ENCODE measurements at regions not wholly inside any gene's neighbourhood (a gene's known extent, or its start where the extent isn't known, plus 50 kb on each side); places are given as distances from the start of the nearest gene placed in this dataset.
"Not testable (repeated sequence)": the region's sequence is repeated elsewhere in the genome, so short reads cannot be mapped to it uniquely, and the experiment has no call there.

DNA sequence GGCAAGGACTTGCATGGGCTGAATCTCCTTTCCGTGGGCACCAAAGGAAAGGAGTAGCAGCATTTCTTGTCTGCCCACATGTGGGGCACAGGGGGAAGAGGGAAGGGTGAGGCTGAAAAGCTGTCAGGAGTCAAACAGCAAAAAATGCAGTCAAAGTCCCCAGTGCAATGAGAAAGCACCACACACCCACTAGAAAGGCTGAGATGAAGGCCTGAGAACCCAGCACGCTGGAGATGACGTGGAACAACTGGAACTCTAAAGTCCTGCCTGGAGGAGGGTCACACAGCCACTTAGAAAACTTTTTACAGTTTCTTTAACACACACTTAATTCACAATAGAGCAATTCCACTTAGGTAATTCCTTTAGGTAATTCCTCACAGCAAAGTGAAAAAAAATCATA, 94.6 kb upstream of the IGFBPL1 start:
- no peak for DNase-seq
- intact Hi-C loops (cut with DNase I) = no loop called here

- DNase-seq; intact Hi-C loops (cut with DNase I): not testable (repeated sequence)
These were observed 92.0 kb upstream of the IGFBPL1 start for GRCh38 chr9:38516273-38516672.

GRCh38 chr9:38515055-38515454, 90.8 kb upstream of the IGFBPL1 start:
- intact Hi-C loops (cut with DNase I); DNase-seq: not testable (repeated sequence)

DNA sequence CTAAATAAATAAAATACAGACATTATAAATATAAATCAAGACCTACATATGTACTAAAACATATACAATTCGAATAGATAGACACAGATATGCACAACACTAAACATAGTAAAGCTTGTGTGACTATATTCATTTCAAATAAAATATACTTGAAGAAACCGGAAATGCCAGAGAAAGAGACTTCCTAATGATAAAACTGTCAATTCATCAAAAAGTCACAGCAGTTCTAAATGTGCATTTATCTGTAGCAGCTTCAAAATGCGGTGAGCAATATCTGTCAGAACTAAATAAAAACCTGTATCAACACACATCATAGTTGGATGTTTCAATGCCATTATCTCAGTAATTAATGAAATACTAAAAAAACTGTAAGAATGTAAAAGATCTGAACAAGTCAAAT, 86.1 kb upstream of the IGFBPL1 start:
- intact Hi-C loops (cut with DNase I); DNase-seq: not testable (repeated sequence)

DNA sequence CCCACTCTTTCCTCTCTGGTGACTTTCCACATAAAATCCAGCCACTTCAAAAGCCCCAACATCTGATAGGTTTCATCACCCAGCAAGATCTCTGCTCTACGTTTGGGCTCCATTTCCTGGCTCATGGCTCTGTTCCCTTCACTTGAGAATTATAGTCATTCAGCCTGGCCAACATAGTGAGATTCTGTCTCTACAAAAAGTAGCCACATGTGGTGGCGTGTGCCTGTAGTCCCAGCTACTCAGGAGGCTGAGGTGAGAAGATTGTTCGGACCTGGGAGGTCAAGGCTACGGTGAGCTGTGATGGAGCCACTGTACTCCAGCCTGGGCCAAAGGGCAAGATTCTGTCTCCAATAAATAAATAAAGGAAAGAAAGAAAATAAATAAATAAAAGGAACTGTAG, 83.3 kb upstream of the IGFBPL1 start:
- intact Hi-C loops (cut with DNase I) = no loop called here

DNA sequence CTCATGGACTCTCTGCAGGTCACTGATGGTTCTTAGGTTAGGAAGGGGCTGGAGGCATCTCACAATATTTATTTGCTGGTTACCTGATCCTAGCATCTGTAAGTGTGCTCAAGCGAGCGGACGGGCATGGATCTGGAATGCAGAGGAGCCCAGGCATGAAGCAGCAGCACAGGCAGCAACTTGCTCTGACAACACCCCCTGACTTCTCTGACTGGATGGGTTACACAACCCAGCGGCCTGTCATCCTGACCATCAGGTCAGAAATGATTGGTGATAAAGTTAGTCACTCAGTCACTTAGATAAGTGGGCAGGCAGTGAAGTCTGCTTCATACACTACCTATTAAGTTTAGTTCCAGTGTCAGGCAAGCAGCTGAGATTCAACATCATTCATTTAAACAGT, 75.9 kb upstream of the IGFBPL1 start:
- DNase-seq; intact Hi-C loops (cut with DNase I): not testable (repeated sequence)

More for the DNA sequence above, 83.3 kb upstream of the IGFBPL1 start:
- DNase-seq = no peak

DNA sequence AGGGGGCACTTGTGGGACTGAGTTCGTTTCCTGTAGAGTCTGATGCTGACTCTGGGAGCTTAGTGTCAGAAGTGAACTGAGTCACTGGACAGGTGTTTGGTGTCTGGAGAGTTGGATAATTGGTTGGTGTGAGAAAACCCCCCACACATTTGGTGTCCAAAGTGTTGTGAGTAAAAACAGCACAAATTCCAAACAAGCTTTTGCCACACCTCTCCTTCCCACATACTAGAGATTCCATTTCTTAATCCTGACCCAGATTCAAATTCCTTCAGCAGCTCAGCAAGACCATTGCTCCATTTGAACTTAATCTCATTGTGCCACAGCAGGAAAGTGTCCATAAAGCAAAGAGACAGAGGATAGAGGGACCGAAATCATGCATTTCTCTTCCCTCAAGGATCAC, 74.3 kb upstream of the IGFBPL1 start:
- intact Hi-C loops (cut with DNase I); DNase-seq: not testable (repeated sequence)

DNA sequence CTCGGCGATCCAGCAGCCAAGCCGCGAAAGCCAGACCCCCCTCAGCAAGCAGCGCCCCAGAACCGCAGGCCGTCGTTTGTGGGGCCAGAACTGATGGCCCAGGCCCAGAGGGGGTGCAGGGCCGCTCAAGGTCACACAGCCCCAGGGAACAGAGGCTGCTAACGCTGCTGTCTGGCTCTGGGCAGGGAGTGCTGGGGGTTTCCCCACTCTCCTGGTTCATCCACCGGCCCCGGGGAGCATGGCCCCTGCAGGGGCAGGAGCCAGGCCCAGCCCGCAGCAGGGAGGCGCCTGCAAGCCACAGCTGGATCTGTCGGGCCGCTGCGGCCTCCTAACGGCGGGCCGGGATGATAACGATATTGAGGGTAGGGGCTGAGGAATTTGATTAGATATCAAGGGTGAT, 64.8 kb upstream of the IGFBPL1 start:
- DNase-seq = no peak
- intact Hi-C loops (cut with DNase I) = no loop called here

DNA sequence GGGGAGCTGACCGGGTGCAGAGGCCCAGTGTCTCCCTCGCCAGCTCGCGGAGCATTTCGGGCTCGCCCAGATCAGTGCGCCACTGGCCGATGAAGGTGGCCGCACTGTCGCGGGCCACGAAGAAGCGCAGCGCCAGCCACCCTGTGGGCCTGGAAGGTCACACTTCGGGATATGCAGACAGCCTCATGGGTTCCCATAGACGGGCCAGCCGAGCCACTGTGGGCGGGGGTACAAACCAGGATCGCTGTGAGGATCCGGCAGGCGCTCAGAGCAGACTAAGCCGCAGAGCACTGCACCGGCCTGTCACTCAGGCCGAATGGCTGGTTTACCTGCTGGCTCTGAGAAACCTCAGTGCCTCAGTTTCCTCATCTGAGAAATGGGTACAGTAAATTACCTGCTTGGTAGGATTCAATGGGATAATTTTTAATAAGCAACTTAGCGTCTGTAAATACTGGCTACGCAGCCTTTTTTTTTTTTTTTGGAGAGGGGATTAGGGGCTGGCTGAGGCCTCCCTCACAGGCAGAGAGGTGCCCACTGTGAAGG, 64.0 kb upstream of the IGFBPL1 start:
- intact Hi-C loops (cut with DNase I) = no loop called here

DNA sequence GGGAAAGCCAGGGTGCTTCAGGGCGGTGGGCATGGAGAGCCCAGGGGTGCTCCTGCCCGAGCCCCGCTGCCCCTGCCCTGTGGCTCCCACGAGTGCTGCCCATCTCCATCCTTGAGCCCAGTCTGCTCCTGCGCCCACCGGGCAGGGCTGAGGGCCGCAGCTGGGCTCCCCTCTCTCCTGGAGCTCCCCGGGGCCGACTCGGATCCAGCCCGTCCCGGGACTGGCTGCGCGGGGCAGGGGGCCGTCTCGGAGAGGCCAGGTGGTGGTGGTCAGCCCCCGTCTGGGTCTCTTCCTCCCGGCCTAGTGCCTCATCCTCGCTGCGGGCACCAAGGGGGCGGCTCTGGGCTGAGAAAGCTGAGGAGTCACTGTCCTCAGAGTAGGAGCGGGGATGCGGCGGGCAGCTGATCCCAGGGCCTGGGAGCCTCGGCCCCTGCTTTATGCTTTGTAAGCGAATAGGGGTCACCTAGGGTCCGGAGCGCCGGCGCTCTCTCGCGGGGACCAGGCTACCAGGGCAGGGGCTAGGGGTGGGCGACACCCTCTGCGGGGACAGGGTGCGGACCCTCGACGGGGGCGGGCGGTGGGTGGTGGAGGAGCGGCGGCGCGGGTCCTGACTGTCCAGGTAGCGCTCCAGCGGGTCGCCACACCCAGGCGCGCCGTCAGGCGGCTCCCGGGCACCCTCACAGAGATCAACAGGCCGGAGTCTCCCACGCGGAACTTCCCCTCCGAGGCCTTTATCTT, 63.3 kb upstream of the IGFBPL1 start:
- intact Hi-C loops (cut with DNase I) = not testable (repeated sequence)

More for the DNA sequence above, 64.0 kb upstream of the IGFBPL1 start:
- peak in 1 of 10 donors; percentile 75 for DNase-seq

DNA sequence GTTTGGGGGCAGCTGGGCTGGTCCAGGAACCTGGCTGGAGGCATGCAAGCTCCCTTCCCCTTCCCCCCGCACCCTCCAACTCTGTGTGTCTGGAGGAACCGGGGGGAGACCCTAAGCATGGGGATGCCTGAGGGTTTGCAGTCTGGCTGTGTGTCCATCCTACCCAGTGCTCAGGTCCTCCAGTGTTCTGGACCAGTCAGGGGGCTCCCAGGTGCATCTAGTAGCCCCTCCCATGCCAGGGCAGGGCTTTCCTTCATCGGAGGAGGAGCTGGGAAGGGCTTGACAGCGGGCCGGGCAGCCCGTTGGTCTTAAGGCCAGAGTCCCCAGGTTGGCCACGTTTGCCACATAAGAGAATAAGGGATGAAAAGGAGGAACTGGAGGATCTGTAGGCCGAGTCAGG, 62.6 kb upstream of the IGFBPL1 start:
- intact Hi-C loops (cut with DNase I) = no loop called here
- DNase-seq = no peak

More for the DNA sequence above, 63.3 kb upstream of the IGFBPL1 start:
- DNase-seq = peak in 1 of 10 donors; percentile 81

- intact Hi-C loops (cut with DNase I) = no loop called here
- DNase-seq = no peak
These were observed 61.9 kb upstream of the IGFBPL1 start for GRCh38 chr9:38486056-38486615.

DNA sequence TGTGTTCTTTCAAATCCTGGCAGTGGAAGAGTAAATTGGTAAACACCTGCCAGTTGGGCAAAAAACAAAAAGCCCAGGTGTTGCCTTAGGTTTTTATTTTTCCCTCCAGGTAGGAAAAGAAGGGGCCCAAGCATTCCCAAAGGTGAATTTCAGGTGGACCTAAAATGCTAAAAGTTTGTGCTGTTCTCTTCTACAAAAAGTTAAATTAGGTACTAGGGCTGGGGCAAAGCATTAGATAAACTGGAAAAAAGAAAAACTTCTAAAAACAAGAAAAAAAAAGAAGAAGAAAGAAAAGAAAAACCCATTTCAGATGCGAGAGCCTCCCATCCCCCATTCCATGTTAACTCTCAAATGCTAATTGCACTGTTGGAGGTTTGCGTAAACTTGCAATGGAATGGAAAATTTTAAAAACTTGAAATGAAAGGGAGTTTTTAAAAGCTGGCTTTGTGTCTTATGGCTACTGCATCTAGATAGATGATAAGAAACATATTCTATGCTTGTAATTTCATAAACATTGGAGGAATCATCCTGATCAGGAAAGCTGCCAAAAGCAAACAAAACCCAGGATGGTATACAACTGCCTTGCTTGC, 59.9 kb upstream of the IGFBPL1 start:
- DNase-seq; intact Hi-C loops (cut with DNase I): not testable (repeated sequence)

DNA sequence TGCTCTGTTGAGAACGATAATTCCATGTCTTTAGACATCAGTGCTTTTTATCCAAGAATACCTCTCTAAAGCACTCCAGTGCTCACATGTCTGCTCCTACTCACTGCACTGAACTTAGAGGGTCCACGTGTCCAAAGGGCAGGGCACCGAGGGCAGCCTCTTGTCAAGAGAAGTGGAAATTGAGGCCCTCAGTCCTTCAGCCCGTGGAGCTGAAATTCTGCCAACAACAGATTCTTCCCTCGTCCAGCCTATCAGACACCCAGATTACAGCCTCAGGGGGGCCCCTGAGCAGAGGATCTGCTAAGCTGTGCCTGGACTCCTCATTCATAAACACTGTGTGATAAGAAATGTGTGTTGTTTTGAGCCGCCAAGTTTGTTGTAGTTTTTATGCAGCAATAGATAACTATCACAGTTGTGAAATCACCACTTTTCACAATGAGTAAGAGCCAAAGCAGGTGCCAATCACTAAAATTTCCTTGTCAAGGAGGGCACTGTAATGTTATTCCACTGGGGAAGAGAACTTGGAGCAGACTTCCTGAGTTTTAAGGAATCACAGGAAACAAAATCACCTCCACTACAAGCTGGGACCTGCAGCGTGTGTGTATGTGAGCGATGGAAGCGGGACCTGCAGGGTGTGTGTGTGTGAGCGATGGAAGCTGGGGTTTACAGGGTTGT, 58.8 kb upstream of the IGFBPL1 start:
- intact Hi-C loops (cut with DNase I) = no loop called here
- no peak for DNase-seq

GRCh38 chr9:38478211-38478610, 54.0 kb upstream of the IGFBPL1 start:
- intact Hi-C loops (cut with DNase I) = no loop called here
- DNase-seq = no peak

DNA sequence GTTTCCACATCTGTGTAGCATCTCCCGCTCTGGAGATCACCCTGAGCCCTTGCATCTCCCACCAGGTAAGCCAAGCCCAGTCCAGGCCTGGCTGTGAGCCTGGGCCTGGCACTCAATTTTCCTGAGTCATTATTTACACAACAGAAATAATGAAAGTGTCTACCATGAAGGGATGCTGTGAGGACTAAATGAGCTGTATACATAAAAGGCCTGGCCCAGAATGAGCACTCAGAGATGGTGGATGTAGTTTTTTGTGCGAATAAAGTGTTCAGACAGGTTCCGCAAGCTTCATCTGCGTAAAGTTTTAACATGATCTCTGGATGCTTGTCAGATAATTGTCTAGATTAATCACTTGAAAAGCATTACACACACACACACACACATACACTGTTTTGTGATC, 50.2 kb upstream of the IGFBPL1 start:
- DNase-seq; intact Hi-C loops (cut with DNase I): not testable (repeated sequence)

Measured in posterior cingulate gyrus (tissue), 11 donors.